H9 (cell line): ENCODE measurements at regions not wholly inside any gene's neighbourhood (a gene's known extent, or its start where the extent isn't known, plus 50 kb on each side); places are given as distances from the start of the nearest gene placed in this dataset.
A peak's percentile ranks its signal among the peaks of the same experiment; 100 is the strongest.

Source experiments
- DNase-seq: peaks from one replicate; pipeline ENCODE4 v3.0.0-alpha.2; 2017
- H2AFZ ChIP-seq: one replicate; pipeline ENCODE4 v1.6.1; 2013; ENCODE audit warnings: mild to moderate bottlenecking, low read length, control low read depth, moderate library complexity
- H2AK5ac ChIP-seq: 2 replicates; pipeline ENCODE4 v1.6.1; 2013; ENCODE audit warnings: low read length, control low read depth, mixed read lengths; ENCODE audit not compliant: insufficient read length
- H2BK120ac ChIP-seq: one replicate; pipeline ENCODE4 v1.6.1; 2013; ENCODE audit warnings: low read depth, mild to moderate bottlenecking, low read length, control low read depth, inconsistent platforms; ENCODE audit not compliant: poor library complexity, severe bottlenecking
- H2BK12ac ChIP-seq: 2 replicates; pipeline ENCODE4 v1.6.1; 2013; ENCODE audit warnings: low read length, control low read depth, mixed read lengths, low read depth; ENCODE audit not compliant: insufficient read length
- H2BK15ac ChIP-seq: 2 replicates; pipeline ENCODE4 v1.6.1; 2013; ENCODE audit warnings: low read depth, low read length, control low read depth
- H2BK20ac ChIP-seq: one replicate; pipeline ENCODE4 v1.6.1; 2013; ENCODE audit warnings: low read depth, mild to moderate bottlenecking, low read length, control low read depth, inconsistent platforms; ENCODE audit not compliant: poor library complexity, severe bottlenecking
- H2BK5ac ChIP-seq: 2 replicates; pipeline ENCODE4 v1.6.1; 2013; ENCODE audit warnings: low read length, control low read depth, mixed read lengths; ENCODE audit not compliant: insufficient read length
- H3K14ac ChIP-seq: 2 replicates; pipeline ENCODE4 v1.6.1; 2013; ENCODE audit warnings: low read length, control low read depth; ENCODE audit not compliant: insufficient read depth
- H3K18ac ChIP-seq: 2 replicates; pipeline ENCODE4 v1.6.1; 2013; ENCODE audit warnings: low read depth, mild to moderate bottlenecking, mixed read lengths, low read length, control low read depth; ENCODE audit not compliant: insufficient read length
- H3K23ac ChIP-seq: 2 replicates; pipeline ENCODE4 v1.6.1; 2013; ENCODE audit warnings: low read length, control low read depth, mixed read lengths, low read depth; ENCODE audit not compliant: insufficient read length
- H3K23me2 ChIP-seq: 2 replicates; pipeline ENCODE4 v1.6.1; 2013; ENCODE audit warnings: low read depth, mild to moderate bottlenecking, mixed read lengths, low read length, control low read depth; ENCODE audit not compliant: insufficient read length, poor library complexity, severe bottlenecking
- H3K27ac ChIP-seq: 2 replicates; pipeline ENCODE4 v1.5.1; 2013; ENCODE audit warnings: low read length, control low read depth, mixed read lengths, low read depth; ENCODE audit not compliant: insufficient read length
- H3K27me3 ChIP-seq: 2 replicates; pipeline ENCODE4 v1.6.1; 2013; ENCODE audit warnings: low read length, control low read depth, inconsistent platforms; ENCODE audit not compliant: insufficient read depth
- H3K4ac ChIP-seq: 2 replicates; pipeline ENCODE4 v1.6.1; 2013; ENCODE audit warnings: low read depth, mild to moderate bottlenecking, control low read depth, inconsistent platforms, low read length, moderate library complexity
- H3K4me1 ChIP-seq: 2 replicates; pipeline ENCODE4 v1.6.1; 2013; ENCODE audit warnings: low read length, control low read depth, inconsistent platforms; ENCODE audit not compliant: insufficient read depth
- H3K4me2 ChIP-seq: 2 replicates; pipeline ENCODE4 v1.6.1; 2013; ENCODE audit warnings: low read length, control low read depth, mixed read lengths; ENCODE audit not compliant: insufficient read length, insufficient read depth
- H3K56ac ChIP-seq: 2 replicates; pipeline ENCODE4 v1.6.1; 2013; ENCODE audit warnings: low read depth, mild to moderate bottlenecking, mixed read lengths, low read length, control low read depth; ENCODE audit not compliant: insufficient read length
- H3K79me1 ChIP-seq: 2 replicates; pipeline ENCODE4 v1.6.1; 2013; ENCODE audit warnings: low read depth, mild to moderate bottlenecking, moderate library complexity, low read length, control low read depth, inconsistent platforms; ENCODE audit not compliant: insufficient read depth, poor library complexity, severe bottlenecking
- H3K79me2 ChIP-seq: 2 replicates; pipeline ENCODE4 v1.6.1; 2013; ENCODE audit warnings: low read length, control low read depth, inconsistent platforms; ENCODE audit not compliant: insufficient read depth
- H3K9ac ChIP-seq: 2 replicates; pipeline ENCODE4 v1.6.1; 2013; ENCODE audit warnings: low read length, control low read depth, mixed read lengths; ENCODE audit not compliant: insufficient read length; ENCODE audit errors: extremely low read depth
- H3K9me3 ChIP-seq: one replicate; pipeline ENCODE4 v1.6.1; 2013; ENCODE audit warnings: low read depth, low read length, inconsistent platforms; ENCODE audit not compliant: control insufficient read depth
- H3T11ph ChIP-seq: one replicate; pipeline ENCODE4 v1.6.1; 2013; ENCODE audit warnings: mild to moderate bottlenecking, low read length, control low read depth, inconsistent platforms
- H4K20me1 ChIP-seq: one replicate; pipeline ENCODE4 v1.6.1; 2013; ENCODE audit not compliant: control insufficient read depth, insufficient read length, insufficient read depth
- H4K5ac ChIP-seq: 2 replicates; pipeline ENCODE4 v1.6.1; 2013; ENCODE audit warnings: low read depth, mild to moderate bottlenecking, mixed read lengths, low read length, control low read depth; ENCODE audit not compliant: insufficient read length
- H4K8ac ChIP-seq: replicated peaks from 2 replicates; pipeline ENCODE4 v1.6.1; 2013; ENCODE audit warnings: low read length, control low read depth, mixed read lengths, low read depth; ENCODE audit not compliant: insufficient read length
- H4K91ac ChIP-seq: 2 replicates; pipeline ENCODE4 v1.6.1; 2013; ENCODE audit warnings: low read depth, mild to moderate bottlenecking, moderate library complexity, mixed read lengths, low read length, control low read depth; ENCODE audit not compliant: insufficient read length
- H3K27ac Mint-ChIP-seq, 3 experiments: 2 replicates in 2 of 3; 3 replicates in 1 of 3; pipeline ENCODE4 v1.8.0; 2020 to 2021; ENCODE audit warnings: mixed read lengths in 3 of 3, mild to moderate bottlenecking in 1 of 3, moderate library complexity in 1 of 3
- H3K27me3 Mint-ChIP-seq: 2 replicates; pipeline ENCODE4 v1.8.0; 2021; ENCODE audit warnings: low read depth, mild to moderate bottlenecking, moderate library complexity, mixed read lengths
- H3K36me3 Mint-ChIP-seq, 3 experiments: 2 replicates in 2 of 3; 3 replicates in 1 of 3; pipeline ENCODE4 v1.8.0; 2020 to 2021; ENCODE audit warnings: low read depth in 3 of 3, mixed read lengths in 3 of 3; ENCODE audit not compliant: insufficient read depth in 1 of 3
- H3K4me1 Mint-ChIP-seq, 2 experiments: 2 replicates each; pipeline ENCODE4 v1.8.0; 2020; ENCODE audit warnings: mixed read lengths in 2 of 2
- H3K4me3 Mint-ChIP-seq, 2 experiments: 2 replicates in 1 of 2; 3 replicates in 1 of 2; pipeline ENCODE4 v1.8.0; 2020 to 2021; ENCODE audit warnings: mild to moderate bottlenecking in 2 of 2, mixed read lengths in 2 of 2, moderate library complexity in 1 of 2
- H3K9me3 Mint-ChIP-seq, 2 experiments: 2 replicates in 1 of 2; 3 replicates in 1 of 2; pipeline ENCODE4 v1.8.0; 2020; ENCODE audit warnings: mild to moderate bottlenecking in 2 of 2, mixed read lengths in 2 of 2, moderate library complexity in 1 of 2
- WGBS: extraction: QIAGEN DNeasy Blood & Tissue Kit; methylation state at CpG from one replicate; pipeline ENCODE4 v1.1.7; 2013; ENCODE audit warnings: missing lambda C conversion rate, low lambda C conversion rate, mixed read lengths; ENCODE audit not compliant: insufficient read length; ENCODE audit errors: extremely low coverage; 5-methylcytosine and 5-hydroxymethylcytosine counted together
- TF ChIP-seq, protein P1 (sequence below): fragments of 200-600 bp; sonication (generic); conservative IDR thresholded peaks from 3 replicates; pipeline ENCODE4 v1.8.0; 2021; ENCODE audit warnings: antibody characterized with exemption, mild to moderate bottlenecking

DNA sequence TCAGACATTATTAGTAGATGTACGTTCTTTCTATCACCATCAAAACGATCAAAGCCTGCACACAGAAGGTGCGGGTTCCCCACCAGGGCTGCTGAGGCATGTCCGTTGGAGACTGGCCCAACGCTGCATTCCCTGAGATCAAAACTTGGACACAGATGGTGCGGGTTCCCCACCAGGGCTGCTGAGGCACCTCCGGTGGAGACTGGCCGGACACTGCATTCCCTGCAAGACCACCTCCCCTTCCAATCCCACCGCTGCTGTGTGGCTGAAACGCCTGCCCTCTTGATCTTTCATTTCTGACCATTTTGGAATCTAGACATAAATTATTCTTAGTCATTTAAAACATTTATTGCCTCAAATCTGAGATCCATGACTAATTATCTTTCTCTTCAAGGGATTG lies 254.2 kb upstream of the SALL3 start:
- no peak overlapping the region for H4K8ac ChIP-seq
- peak overlapping the region in 1 of 3 experiments; percentile 33; a peak in 1 of 7 replicates for H3K27ac Mint-ChIP-seq
- H3K4me1 Mint-ChIP-seq: peaks cover 41 to 46% of the 10 kb centered on the region in 2 experiments
- H3K27me3 Mint-ChIP-seq: peaks cover 12% of the 10 kb centered on the region
- H4K91ac ChIP-seq: no peak overlapping the region
- H3K27me3 ChIP-seq: no peaks in the 10 kb centered on the region
- no peaks in the 10 kb centered on the region; a peak in 1 of 5 replicates for H3K9me3 Mint-ChIP-seq
- no peak overlapping the region for H3K18ac ChIP-seq
- no peak overlapping the region for H3K27ac ChIP-seq
- H3K79me2 ChIP-seq: no peaks in the 10 kb centered on the region
- no peaks in the 10 kb centered on the region for H3K79me1 ChIP-seq
- H3K4me2 ChIP-seq: no peak overlapping the region
- no peak overlapping the region for H2AFZ ChIP-seq
- H3K36me3 Mint-ChIP-seq: peaks cover 0 to 1% (median 0%) of the 10 kb centered on the region in 3 experiments; a peak in 1 of 7 replicates
- no peak overlapping the region for H3K4me3 Mint-ChIP-seq
- H3K23ac ChIP-seq: no peak overlapping the region
- H3T11ph ChIP-seq: no peak overlapping the region
- H2BK15ac ChIP-seq: no peak overlapping the region
- no peak overlapping the region for H2BK12ac ChIP-seq
- no peak overlapping the region for H2BK20ac ChIP-seq
- TF ChIP-seq, protein P1, sequence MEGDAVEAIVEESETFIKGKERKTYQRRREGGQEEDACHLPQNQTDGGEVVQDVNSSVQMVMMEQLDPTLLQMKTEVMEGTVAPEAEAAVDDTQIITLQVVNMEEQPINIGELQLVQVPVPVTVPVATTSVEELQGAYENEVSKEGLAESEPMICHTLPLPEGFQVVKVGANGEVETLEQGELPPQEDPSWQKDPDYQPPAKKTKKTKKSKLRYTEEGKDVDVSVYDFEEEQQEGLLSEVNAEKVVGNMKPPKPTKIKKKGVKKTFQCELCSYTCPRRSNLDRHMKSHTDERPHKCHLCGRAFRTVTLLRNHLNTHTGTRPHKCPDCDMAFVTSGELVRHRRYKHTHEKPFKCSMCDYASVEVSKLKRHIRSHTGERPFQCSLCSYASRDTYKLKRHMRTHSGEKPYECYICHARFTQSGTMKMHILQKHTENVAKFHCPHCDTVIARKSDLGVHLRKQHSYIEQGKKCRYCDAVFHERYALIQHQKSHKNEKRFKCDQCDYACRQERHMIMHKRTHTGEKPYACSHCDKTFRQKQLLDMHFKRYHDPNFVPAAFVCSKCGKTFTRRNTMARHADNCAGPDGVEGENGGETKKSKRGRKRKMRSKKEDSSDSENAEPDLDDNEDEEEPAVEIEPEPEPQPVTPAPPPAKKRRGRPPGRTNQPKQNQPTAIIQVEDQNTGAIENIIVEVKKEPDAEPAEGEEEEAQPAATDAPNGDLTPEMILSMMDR: no peak
- H3K23me2 ChIP-seq: no peaks in the 10 kb centered on the region
- no peak overlapping the region for H3K4ac ChIP-seq
- no peak overlapping the region for H2BK5ac ChIP-seq
- no peak overlapping the region for H2AK5ac ChIP-seq
- H4K20me1 ChIP-seq: no peaks in the 10 kb centered on the region
- no peak overlapping the region for H2BK120ac ChIP-seq
- WGBS: no CpG with 5 or more reads among the region's 10 CpGs
- H3K14ac ChIP-seq: no peak overlapping the region
- no peak overlapping the region for H4K5ac ChIP-seq
- peaks cover 13% of the 10 kb centered on the region; the same call in 1 of the 2 replicates for H3K4me1 ChIP-seq
- H3K9ac ChIP-seq: no peak overlapping the region
- no peaks in the 10 kb centered on the region for H3K9me3 ChIP-seq
- no peak overlapping the region for H3K56ac ChIP-seq
- DNase-seq: no peak
